ENCODE measurements at regions not wholly inside any gene's neighbourhood (a gene's known extent, or its start where the extent isn't known, plus 50 kb on each side); places are given as distances from the start of the nearest gene placed in this dataset.

- DNase-seq (ENCODE audit: low read depth in 2 of 2), result no peak
These were observed 663.6 kb downstream of the IRS1 start for GRCh38 chr2:226135861-226136548.

- no peak for DNase-seq (ENCODE audit: low read depth in 2 of 2)
These were observed 667.1 kb downstream of the IRS1 start for GRCh38 chr2:226132323-226133215.

GRCh38 chr2:226131299-226131784 lies 668.3 kb downstream of the IRS1 start:
- DNase-seq (ENCODE audit: low read depth in 2 of 2), result no peak

- peak in 1 of 2 donors; percentile 12 for DNase-seq (ENCODE audit: low read depth in 2 of 2)
These were observed 669.4 kb downstream of the IRS1 start for GRCh38 chr2:226130192-226130591.

- DNase-seq (ENCODE audit: low read depth in 2 of 2), result no peak
These were observed 671.9 kb downstream of the IRS1 start for GRCh38 chr2:226127682-226128081.

GRCh38 chr2:226126104-226126503 lies 673.5 kb downstream of the IRS1 start:
- DNase-seq (ENCODE audit: low read depth in 2 of 2), result no peak

- DNase-seq (ENCODE audit: low read depth in 2 of 2), result no peak
These were observed 674.3 kb downstream of the IRS1 start for GRCh38 chr2:226125176-226125883.

- no peak for DNase-seq (ENCODE audit: low read depth in 2 of 2)
These were observed 675.0 kb downstream of the IRS1 start for GRCh38 chr2:226124548-226125011.

- DNase-seq (ENCODE audit: low read depth in 2 of 2), result peak in 1 of 2 donors; percentile 2
These were observed 676.3 kb downstream of the IRS1 start for GRCh38 chr2:226123300-226123699.

- DNase-seq (ENCODE audit: low read depth in 2 of 2), result no peak
These were observed 677.6 kb downstream of the IRS1 start for GRCh38 chr2:226122041-226122440.

- no peak for DNase-seq (ENCODE audit: low read depth in 2 of 2)
These were observed 678.4 kb downstream of the IRS1 start for GRCh38 chr2:226121046-226121738.

- DNase-seq (ENCODE audit: low read depth in 2 of 2), result peak in 1 of 2 donors; percentile 41
These were observed 680.9 kb downstream of the IRS1 start for GRCh38 chr2:226118471-226119429.

GRCh38 chr2:226117510-226118065 lies 682.0 kb downstream of the IRS1 start:
- DNase-seq (ENCODE audit: low read depth in 2 of 2), result no peak

GRCh38 chr2:226116346-226116745 lies 683.3 kb downstream of the IRS1 start:
- no peak for DNase-seq (ENCODE audit: low read depth in 2 of 2)

GRCh38 chr2:226115832-226116200 lies 683.8 kb downstream of the IRS1 start:
- no peak for DNase-seq (ENCODE audit: low read depth in 2 of 2)

- DNase-seq (ENCODE audit: low read depth in 2 of 2), result peak in 1 of 2 donors; percentile 81
These were observed 684.4 kb downstream of the IRS1 start for GRCh38 chr2:226115102-226115831.

GRCh38 chr2:226114436-226114835 lies 685.2 kb downstream of the IRS1 start:
- DNase-seq (ENCODE audit: low read depth in 2 of 2), result no peak

- DNase-seq (ENCODE audit: low read depth in 2 of 2), result no peak
These were observed 699.6 kb downstream of the NYAP2 start for GRCh38 chr2:226098861-226099745.

Measured in lung microvascular endothelial cell (primary cell).